IMR-90 (cell line): ENCODE measurements at regions not wholly inside any gene's neighbourhood (a gene's known extent, or its start where the extent isn't known, plus 50 kb on each side); places are given as distances from the start of the nearest gene placed in this dataset.

ENCODE experiments used
- ATAC-seq: fragments of 200-7000 bp; cut with Tn5 transposase; 2 replicates; pipeline ENCODE4 v1.9.1; 2020; ENCODE audit warnings: low read depth, mild to moderate bottlenecking, moderate library complexity
- BruUV-seq: library from RNA; stranded (reverse); fragments of 400-500 nt; replicated peaks from 2 replicates; lab custom pipeline; 2021; lab: Mats Ljungman, UMichigan
- CTCF ChIA-PET: fragments of 300-600 bp; formaldehyde crosslinking; extraction: SDS; loops from one replicate; lab custom pipeline; 2021; ENCODE audit warnings: antibody characterized with exemption; lab: Yijun Ruan, JAX
- POLR2A ChIA-PET: fragments of 300-600 bp; sonication (Branson Sonifier 250); formaldehyde crosslinking; loops from one replicate; lab custom pipeline; 2022; ENCODE audit warnings: antibody characterized with exemption; ENCODE audit not compliant: unreplicated experiment; lab: Charles Lee
- DNase-seq: peaks from one replicate; pipeline ENCODE4 v3.0.0; 2013
- H2AFZ ChIP-seq: replicated peaks from 2 replicates; pipeline ENCODE3; 2013; ENCODE audit warnings: low read length, mild to moderate bottlenecking; ENCODE audit not compliant: poor library complexity
- H2AK5ac ChIP-seq: 2 replicates; pipeline ENCODE4 v1.6.1; 2013; ENCODE audit warnings: low read depth, low read length, inconsistent platforms
- H2AK9ac ChIP-seq: replicated peaks from 2 replicates; pipeline ENCODE3; 2013; ENCODE audit warnings: mild to moderate bottlenecking, low read depth, low read length, moderate library complexity; ENCODE audit not compliant: poor library complexity
- H2BK120ac ChIP-seq: 2 replicates; pipeline ENCODE4 v1.6.1; 2013; ENCODE audit warnings: low read depth, low read length, inconsistent platforms
- H2BK15ac ChIP-seq: 3 replicates; pipeline ENCODE4 v1.6.1; 2013; ENCODE audit warnings: low read depth, low read length, inconsistent platforms
- H2BK20ac ChIP-seq: 2 replicates; pipeline ENCODE4 v1.6.1; 2013; ENCODE audit warnings: low read depth, mild to moderate bottlenecking, inconsistent platforms, low read length, moderate library complexity
- H2BK5ac ChIP-seq: 2 replicates; pipeline ENCODE4 v1.6.1; 2013; ENCODE audit warnings: mild to moderate bottlenecking, low read depth, low read length, inconsistent platforms; ENCODE audit not compliant: poor library complexity, severe bottlenecking
- H3K14ac ChIP-seq: replicated peaks from 2 replicates; pipeline ENCODE4 v1.6.1; 2013; ENCODE audit warnings: low read depth, low read length, inconsistent platforms
- H3K18ac ChIP-seq: 2 replicates; pipeline ENCODE4 v1.6.1; 2013; ENCODE audit warnings: low read depth, low read length, control low read depth
- H3K23ac ChIP-seq: 2 replicates; pipeline ENCODE4 v1.6.1; 2013; ENCODE audit warnings: low read depth, low read length, inconsistent platforms
- H3K27ac ChIP-seq: 2 replicates; pipeline ENCODE4 v1.5.1; 2013; ENCODE audit warnings: mild to moderate bottlenecking, control low read depth, low read length; ENCODE audit not compliant: insufficient read depth
- H3K27me3 ChIP-seq: 2 replicates; pipeline ENCODE4 v1.6.1; 2013; ENCODE audit warnings: low read length; ENCODE audit not compliant: control insufficient read depth, insufficient read depth
- H3K36me3 ChIP-seq: 2 replicates; pipeline ENCODE4 v1.6.1; 2013; ENCODE audit warnings: low read length, mixed read lengths; ENCODE audit not compliant: control insufficient read depth, insufficient read depth
- H3K4ac ChIP-seq: 2 replicates; pipeline ENCODE4 v1.6.1; 2013; ENCODE audit warnings: low read depth, low read length, inconsistent platforms
- H3K4me1 ChIP-seq: 2 replicates; pipeline ENCODE4 v1.6.1; 2013; ENCODE audit warnings: low read length, mixed read lengths; ENCODE audit not compliant: control insufficient read depth, insufficient read depth
- H3K4me2 ChIP-seq: 2 replicates; pipeline ENCODE4 v1.6.1; 2013; ENCODE audit warnings: low read depth, mild to moderate bottlenecking, control low read depth, low read length, moderate library complexity
- H3K4me3 ChIP-seq: 2 replicates; pipeline ENCODE4 v1.5.1; 2013; ENCODE audit warnings: low read depth, mild to moderate bottlenecking, control low read depth, low read length, moderate library complexity; ENCODE audit not compliant: insufficient read depth
- H3K56ac ChIP-seq: 2 replicates; pipeline ENCODE4 v1.6.1; 2013; ENCODE audit warnings: low read length, inconsistent platforms; ENCODE audit not compliant: insufficient read depth; ENCODE audit errors: extremely low read depth
- H3K79me1 ChIP-seq, 2 experiments: 2 replicates each; pipeline ENCODE4 v1.6.1; 2013; ENCODE audit warnings: low read length in 2 of 2, inconsistent platforms in 1 of 2, low read depth in 1 of 2
- H3K9ac ChIP-seq: 2 replicates; pipeline ENCODE4 v1.6.1; 2013; ENCODE audit warnings: low read depth, low read length, control low read depth
- H3K9me1 ChIP-seq: 2 replicates; pipeline ENCODE4 v1.6.1; 2013; ENCODE audit warnings: low read length, inconsistent platforms; ENCODE audit not compliant: insufficient read depth
- H3K9me3 ChIP-seq: 2 replicates; pipeline ENCODE4 v1.6.1; 2013; ENCODE audit warnings: low read length; ENCODE audit not compliant: control insufficient read depth, insufficient read depth
- H4K20me1 ChIP-seq: 2 replicates; pipeline ENCODE4 v1.6.1; 2013; ENCODE audit warnings: low read length, inconsistent platforms; ENCODE audit not compliant: insufficient read depth
- H4K5ac ChIP-seq: 2 replicates; pipeline ENCODE4 v1.6.1; 2013; ENCODE audit warnings: mild to moderate bottlenecking, low read depth, low read length, control low read depth
- H4K8ac ChIP-seq, 2 experiments: 2 replicates each; pipeline ENCODE4 v1.6.1; 2013; ENCODE audit warnings: low read depth in 2 of 2, low read length in 2 of 2, control low read depth in 1 of 2, inconsistent platforms in 1 of 2
- H4K91ac ChIP-seq: 2 replicates; pipeline ENCODE4 v1.6.1; 2013; ENCODE audit warnings: low read depth, low read length, inconsistent platforms; ENCODE audit not compliant: insufficient read depth
- BHLHE40 ChIP-seq: fragments of 150-350 bp; IDR thresholded peaks from 2 replicates; pipeline ENCODE4 v1.6.1; 2016; ENCODE audit warnings: mild to moderate bottlenecking, low read depth, low read length
- MAFK ChIP-seq: IDR thresholded peaks from 2 replicates; pipeline ENCODE4 v1.6.1; 2012; ENCODE audit warnings: low read depth, low read length, improper control_type of control experiment
- MAZ ChIP-seq: IDR thresholded peaks from 2 replicates; pipeline ENCODE4 v1.6.1; 2012; ENCODE audit warnings: low read depth, mild to moderate bottlenecking, low read length, improper control_type of control experiment, moderate library complexity, borderline replicate concordance
- MXI1 ChIP-seq: IDR thresholded peaks from 2 replicates; pipeline ENCODE4 v1.6.1; 2012; ENCODE audit warnings: low read depth, mild to moderate bottlenecking, low read length, moderate library complexity, borderline replicate concordance
- POLR2A ChIP-seq: IDR thresholded peaks from 2 replicates; pipeline ENCODE4 v1.6.1; 2012; ENCODE audit warnings: mild to moderate bottlenecking, low read depth, low read length
- RAD21 ChIP-seq: IDR thresholded peaks from 2 replicates; pipeline ENCODE4 v1.6.1; 2012; ENCODE audit warnings: low read length, improper control_type of control experiment
- RFX5 ChIP-seq: IDR thresholded peaks from 2 replicates; pipeline ENCODE4 v1.8.0; 2012; ENCODE audit warnings: low read depth, mild to moderate bottlenecking, low read length, moderate library complexity
- USF2 ChIP-seq: fragments of 150-350 bp; IDR thresholded peaks from 2 replicates; pipeline ENCODE4 v1.6.1; 2017; ENCODE audit warnings: mild to moderate bottlenecking, antibody characterized with exemption, low read length, low read depth
- whole genome bisulfite sequencing, 2 experiments: methylation state at CpG; one replicate each; pipeline versions ENCODE4 v1.1.5 to v1.1.7; 2013; ENCODE audit warnings: missing lambda C conversion rate in 2 of 2; ENCODE audit not compliant: insufficient read length in 1 of 2; ENCODE audit errors: extremely low coverage in 2 of 2; 5-methylcytosine and 5-hydroxymethylcytosine counted together
- dilution Hi-C: fragments of 300-500 bp; cut with HindIII; formaldehyde crosslinking; loops from one replicate; pipeline ENCODE4 v1.14.3; 2018; ENCODE audit warnings: low sequenced_read_pairs; ENCODE audit not compliant: unreplicated experiment
- in situ Hi-C: fragments of 300-500 bp; cut with MboI; formaldehyde crosslinking; loops from 3 replicates; pipeline ENCODE4 v1.14.3; 2019; ENCODE audit warnings: low sequenced_read_pairs, inconsistent platforms, mixed read lengths
- intact Hi-C: fragments of 100-400 bp; cut with micrococcal nuclease; formaldehyde crosslinking; loops from 2 replicates; pipeline ENCODE4 v1.10.0; 2022

GRCh38 chr2:143847257-143847656 lies 672.7 kb downstream of the ZEB2 start:
- dilution Hi-C loops = no loop called here
- H3K4me3 ChIP-seq = no peak overlapping the region

More at GRCh38 chr2:143847257-143847656, 672.7 kb downstream of the ZEB2 start:
- H3K23ac ChIP-seq = no peak overlapping the region
- H3K27ac ChIP-seq = no peak overlapping the region
- no peak overlapping the region for H4K5ac ChIP-seq
- no peaks in the 10 kb centered on the region for H4K20me1 ChIP-seq
- POLR2A ChIA-PET = no interaction called here
- no TSS peak for BruUV-seq
- no peak overlapping the region for H2BK5ac ChIP-seq
- TF ChIP-seq USF2 = no peak
- no peak for TF ChIP-seq MAFK
- no peak for TF ChIP-seq MAZ
- no peak for TF ChIP-seq POLR2A
- no peak for TF ChIP-seq RFX5
- TF ChIP-seq MXI1 = no peak
- no peak for TF ChIP-seq BHLHE40
- no peak for TF ChIP-seq RAD21
- H3K4me1 ChIP-seq = no peaks in the 10 kb centered on the region
- ATAC-seq = no peak
- H2BK20ac ChIP-seq = no peak overlapping the region
- in situ Hi-C loops = no loop called here
- DNase-seq = no peak
- H3K14ac ChIP-seq = no peak overlapping the region
- H3K9ac ChIP-seq = no peak overlapping the region
- H3K4me2 ChIP-seq = no peak overlapping the region
- no peaks in the 10 kb centered on the region for H3K79me1 ChIP-seq
- no peaks in the 10 kb centered on the region for H3K9me1 ChIP-seq
- no peak overlapping the region for H2BK15ac ChIP-seq
- H3K27me3 ChIP-seq = no peaks in the 10 kb centered on the region
- no peak overlapping the region for H4K91ac ChIP-seq
- no peaks in the 10 kb centered on the region for H3K9me3 ChIP-seq
- H4K8ac ChIP-seq = no peak overlapping the region
- intact Hi-C loops = no loop called here
- H3K36me3 ChIP-seq = no peaks in the 10 kb centered on the region
- no peak overlapping the region for H2AK5ac ChIP-seq
- no peak overlapping the region for H3K56ac ChIP-seq
- H2AFZ ChIP-seq = no peak overlapping the region
- H3K18ac ChIP-seq = no peak overlapping the region
- no peak overlapping the region for H2BK120ac ChIP-seq
- WGBS, 2 experiments = no CpG with 5 or more reads among the region's 1 CpG
- no peak overlapping the region for H2AK9ac ChIP-seq
- CTCF ChIA-PET = interaction anchor here (0.6 kb wide), 2 partner anchors 555 to 1372 kb away, joined by 3 to 7 read pairs; no protein-coding TSS in a partner anchor
- H3K4ac ChIP-seq = no peak overlapping the region
